Skeletal muscle satellite cell (primary cell): ENCODE measurements at regions not wholly inside any gene's neighbourhood (a gene's known extent, or its start where the extent isn't known, plus 50 kb on each side); places are given as distances from the start of the nearest gene placed in this dataset.
"Not testable (repeated sequence)": the region's sequence is repeated elsewhere in the genome, so short reads cannot be mapped to it uniquely, and the experiment has no call there.

Source experiments
- H3K27me3 ChIP-seq: 2 replicates; pipeline ENCODE4 v1.7.0; 2013; ENCODE audit warnings: low read length; ENCODE audit not compliant: control insufficient read depth, insufficient read depth
- H3K36me3 ChIP-seq: 2 replicates; pipeline ENCODE4 v1.7.0; 2013; ENCODE audit warnings: mild to moderate bottlenecking, control low read depth, low read length; ENCODE audit not compliant: insufficient read depth
- H3K4me1 ChIP-seq: 2 replicates; pipeline ENCODE4 v1.7.0; 2013; ENCODE audit warnings: low read length; ENCODE audit not compliant: control insufficient read depth, insufficient read depth
- H3K4me2 ChIP-seq: 2 replicates; pipeline ENCODE4 v1.7.0; 2013; ENCODE audit warnings: mild to moderate bottlenecking, low read length
- H3K4me3 ChIP-seq: 2 replicates; pipeline ENCODE4 v1.7.0; 2013; ENCODE audit warnings: low read length
- H3K9ac ChIP-seq: 2 replicates; pipeline ENCODE4 v1.7.0; 2013; ENCODE audit warnings: mild to moderate bottlenecking, low read depth, low read length, moderate library complexity
- H3K9me3 ChIP-seq: replicated peaks from 2 replicates; pipeline ENCODE4 v1.7.0; 2013; ENCODE audit warnings: mild to moderate bottlenecking, control low read depth, low read length

DNA sequence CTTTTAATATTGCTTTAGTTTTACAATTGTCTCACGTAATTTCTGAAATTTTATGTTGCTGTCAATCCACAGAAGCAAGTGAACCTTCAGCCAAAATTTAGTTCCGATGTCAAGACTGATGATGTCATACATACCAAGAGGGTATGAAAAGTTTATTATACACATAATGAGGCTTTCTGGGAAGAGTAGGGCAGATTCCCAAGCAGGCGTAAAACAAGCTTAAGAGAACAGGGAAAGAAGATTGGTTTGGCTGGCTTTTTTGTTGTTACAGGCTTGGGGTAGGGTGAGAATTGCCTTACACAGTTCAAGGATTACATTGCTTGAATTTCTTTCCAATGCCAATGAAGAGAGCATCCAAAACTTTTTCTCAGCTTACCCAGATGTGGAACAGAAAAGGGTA, 1962.9 kb upstream of the CDH6 start:
- Histone ChIP-seq H3K4me1 (no peaks in the 10 kb centered on the region), H3K27me3 (no peaks in the 10 kb centered on the region), H3K4me2 (no peak overlapping the region), H3K4me3 (no peak overlapping the region), H3K9ac (no peak overlapping the region), H3K9me3 (peaks cover 3% of the 10 kb centered on the region), H3K36me3 (no peaks in the 10 kb centered on the region)

DNA sequence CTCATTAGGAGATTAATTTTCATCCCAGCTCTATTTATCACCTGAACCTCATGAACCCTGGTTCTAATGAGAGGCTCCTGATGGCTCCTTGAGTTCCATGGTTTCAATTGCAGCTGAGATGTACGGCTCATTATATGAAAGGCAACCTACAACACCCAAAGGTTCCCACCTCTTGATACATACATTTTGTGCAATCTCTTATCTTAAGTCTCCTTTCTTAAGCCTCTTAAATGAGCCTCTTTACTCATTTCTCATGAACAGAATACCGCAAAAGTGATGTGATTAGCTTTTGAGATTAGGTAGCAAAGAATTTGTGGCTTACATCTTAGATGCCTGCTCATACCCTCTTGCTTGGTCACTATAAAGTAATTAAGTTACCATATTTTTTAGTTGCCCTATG, 1964.0 kb upstream of the CDH6 start:
- H3K4me2 ChIP-seq, result no peak overlapping the region
- H3K36me3 ChIP-seq, result no peaks in the 10 kb centered on the region
- H3K4me1 ChIP-seq, result no peaks in the 10 kb centered on the region
- H3K9ac ChIP-seq, result no peak overlapping the region
- H3K27me3 ChIP-seq, result no peaks in the 10 kb centered on the region
- H3K4me3 ChIP-seq, result no peak overlapping the region
- no peaks in the 10 kb centered on the region for H3K9me3 ChIP-seq

DNA sequence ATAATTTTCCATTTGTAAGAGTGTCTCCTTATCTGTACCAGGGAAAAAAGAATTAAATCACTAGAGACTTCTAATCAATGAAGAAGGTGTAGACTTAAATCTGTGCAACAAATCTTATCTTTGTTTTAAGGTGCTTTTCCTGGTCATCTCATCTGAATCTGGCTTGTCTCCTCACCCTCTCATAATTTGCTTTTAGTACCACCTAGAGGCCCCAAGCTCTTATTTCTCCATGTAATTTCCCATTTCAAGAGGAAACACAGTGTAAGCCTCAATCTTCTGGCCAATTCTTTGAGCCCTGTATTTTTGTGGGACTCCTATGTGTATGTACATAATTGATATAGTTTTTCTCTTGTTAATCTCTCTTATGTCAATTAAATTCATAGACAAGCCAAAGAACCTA, 1975.3 kb upstream of the CDH6 start:
- H3K27me3 ChIP-seq, result no peaks in the 10 kb centered on the region
- H3K4me1 ChIP-seq, result no peaks in the 10 kb centered on the region
- no peak overlapping the region for H3K4me3 ChIP-seq
- no peak overlapping the region for H3K4me2 ChIP-seq
- H3K9me3 ChIP-seq, result peaks cover 4% of the 10 kb centered on the region
- no peaks in the 10 kb centered on the region for H3K36me3 ChIP-seq
- no peak overlapping the region for H3K9ac ChIP-seq

DNA sequence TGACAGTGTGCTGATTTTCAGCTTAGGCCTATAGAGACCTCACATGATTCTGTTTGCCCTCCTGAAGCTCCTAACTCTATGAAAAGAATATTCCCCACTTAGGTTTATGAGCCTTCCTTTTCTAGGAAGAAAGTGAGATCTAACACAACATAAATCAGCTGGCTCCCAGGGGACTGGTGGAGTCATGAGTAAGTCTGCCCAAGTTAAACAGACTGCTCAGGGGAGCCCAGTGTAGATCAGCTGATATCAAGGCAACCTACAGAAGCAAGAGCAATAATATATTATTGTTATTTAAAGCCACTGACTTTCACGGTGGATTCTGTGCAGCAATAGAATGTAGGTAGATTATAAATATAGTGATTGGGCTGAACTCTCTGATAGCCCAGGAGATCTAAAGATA, 1978.6 kb upstream of the CDH6 start:
- H3K27me3 ChIP-seq, result no peaks in the 10 kb centered on the region

GRCh38 chr5:29213475-29213874, 1980.0 kb upstream of the CDH6 start:
- Histone ChIP-seq H3K4me3 (no peak overlapping the region), H3K9me3 (no peaks in the 10 kb centered on the region), H3K4me1 (no peaks in the 10 kb centered on the region), H3K9ac (no peak overlapping the region), H3K27me3 (no peaks in the 10 kb centered on the region), H3K36me3 (no peaks in the 10 kb centered on the region), H3K4me2 (no peak overlapping the region)

More for the DNA sequence above, 1978.6 kb upstream of the CDH6 start:
- no peaks in the 10 kb centered on the region for H3K36me3 ChIP-seq
- no peak overlapping the region for H3K9ac ChIP-seq
- H3K4me3 ChIP-seq, result no peak overlapping the region
- H3K4me1 ChIP-seq, result no peaks in the 10 kb centered on the region
- peaks cover 2% of the 10 kb centered on the region for H3K9me3 ChIP-seq
- no peak overlapping the region for H3K4me2 ChIP-seq

GRCh38 chr5:29208024-29208423, 1985.5 kb upstream of the CDH6 start:
- Histone ChIP-seq H3K4me2 (no peak overlapping the region), H3K36me3 (no peaks in the 10 kb centered on the region), H3K9ac (no peak overlapping the region), H3K9me3 (no peaks in the 10 kb centered on the region), H3K4me3 (no peak overlapping the region), H3K27me3 (no peaks in the 10 kb centered on the region), H3K4me1 (no peaks in the 10 kb centered on the region)

GRCh38 chr5:29203049-29203448, 1990.4 kb upstream of the CDH6 start:
- Histone ChIP-seq H3K4me2 (no peak overlapping the region), H3K36me3 (no peaks in the 10 kb centered on the region), H3K9me3 (no peaks in the 10 kb centered on the region), H3K4me3 (no peak overlapping the region), H3K27me3 (no peaks in the 10 kb centered on the region), H3K4me1 (no peaks in the 10 kb centered on the region), H3K9ac (no peak overlapping the region)

DNA sequence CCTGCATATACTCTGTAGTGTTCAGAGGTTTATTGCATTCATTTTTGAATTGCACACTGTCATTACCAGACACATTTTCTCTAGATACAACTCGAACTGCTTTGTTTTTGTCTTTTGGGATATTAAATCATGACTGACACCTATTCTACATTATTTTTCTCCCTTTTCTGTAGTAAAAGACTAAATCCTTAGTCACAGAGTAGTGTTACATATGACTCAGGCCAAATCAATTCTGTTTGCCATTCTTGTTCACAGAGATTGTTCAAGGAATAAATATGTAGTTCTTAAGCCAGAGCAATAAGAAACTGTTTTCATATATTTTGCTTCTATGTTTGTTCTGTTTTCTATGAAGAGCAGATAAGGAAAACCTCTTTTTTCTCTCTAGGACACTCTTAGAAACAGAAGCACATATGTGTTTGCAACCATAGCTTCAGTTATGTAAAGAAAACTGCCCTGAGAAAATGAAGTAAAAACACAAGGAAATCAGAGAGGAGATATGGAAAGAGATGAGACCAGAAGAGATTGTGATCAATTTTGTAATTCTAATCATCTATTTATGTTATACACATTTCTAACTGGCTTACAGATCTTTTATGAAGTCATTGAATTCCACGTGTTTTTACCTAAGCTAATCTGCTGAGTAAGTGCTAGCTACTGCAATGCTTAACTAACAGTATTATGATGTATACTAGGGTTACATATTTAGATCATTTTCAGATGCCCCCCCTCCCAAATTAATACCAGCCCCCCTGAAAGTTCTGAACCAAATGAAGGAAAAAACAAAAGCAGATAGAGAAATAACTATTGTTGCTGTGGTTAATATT, 1995.6 kb upstream of the CDH6 start:
- Histone ChIP-seq H3K4me1 (no peaks in the 10 kb centered on the region), H3K4me2 (no peak overlapping the region), H3K9me3 (no peaks in the 10 kb centered on the region), H3K27me3 (no peaks in the 10 kb centered on the region), H3K4me3 (no peak overlapping the region), H3K9ac (no peak overlapping the region), H3K36me3 (no peaks in the 10 kb centered on the region)

DNA sequence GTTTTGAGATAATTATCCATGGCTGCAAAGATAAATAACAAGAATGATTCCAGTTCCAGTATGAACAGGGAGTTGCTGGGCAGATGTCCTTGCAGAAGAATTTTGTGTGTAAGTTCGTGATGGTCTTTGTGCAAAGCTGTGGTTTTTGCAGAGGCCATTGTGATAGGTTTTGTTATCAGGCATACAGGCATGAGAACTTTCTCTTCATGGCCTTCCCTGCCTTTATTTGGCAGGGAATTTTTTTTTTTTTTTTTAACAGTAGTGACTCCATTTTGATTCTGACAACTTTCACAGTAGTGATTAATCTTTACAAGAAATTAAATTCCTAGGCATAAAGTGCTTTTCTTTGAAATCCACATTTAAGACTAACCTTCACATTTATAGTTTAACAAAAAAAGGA, 1999.5 kb upstream of the CDH6 start:
- Histone ChIP-seq H3K4me1 (no peaks in the 10 kb centered on the region), H3K27me3 (no peaks in the 10 kb centered on the region), H3K36me3 (no peaks in the 10 kb centered on the region), H3K9ac (no peak overlapping the region), H3K4me3 (no peak overlapping the region), H3K9me3 (no peaks in the 10 kb centered on the region), H3K4me2 (no peak overlapping the region)

- H3K4me3 ChIP-seq, H3K27me3 ChIP-seq, H3K9me3 ChIP-seq: not testable (repeated sequence)
Observed at GRCh38 chr5:29191269-29192048, 2002.0 kb upstream of the CDH6 start.

DNA sequence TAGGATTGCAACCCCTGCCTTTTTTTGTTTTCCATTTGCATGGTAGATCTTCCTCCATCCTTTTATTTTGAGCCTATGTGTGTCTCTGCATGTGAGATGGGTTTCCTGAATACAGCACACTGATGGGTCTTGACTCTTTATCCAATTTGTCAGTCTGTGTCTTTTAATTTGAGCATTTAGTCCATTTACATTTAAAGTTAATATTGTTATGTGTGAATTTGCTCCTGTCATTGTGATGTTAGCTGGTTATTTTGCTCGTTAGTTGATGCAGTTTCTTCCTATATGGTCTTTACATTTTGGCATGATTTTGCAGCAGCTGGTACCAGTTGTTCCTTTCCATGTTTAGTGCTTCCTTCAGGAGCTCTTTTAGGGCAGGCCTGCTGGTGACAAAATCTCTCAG, 2003.1 kb upstream of the CDH6 start:
- not testable (repeated sequence) for H3K9ac ChIP-seq, H3K4me1 ChIP-seq, H3K4me3 ChIP-seq, H3K4me2 ChIP-seq, H3K36me3 ChIP-seq, H3K27me3 ChIP-seq, H3K9me3 ChIP-seq

More at GRCh38 chr5:29191269-29192048, 2002.0 kb upstream of the CDH6 start:
- not testable (repeated sequence) for H3K4me1 ChIP-seq, H3K36me3 ChIP-seq, H3K4me2 ChIP-seq, H3K9ac ChIP-seq

- not testable (repeated sequence) for H3K27me3 ChIP-seq, H3K9me3 ChIP-seq, H3K4me1 ChIP-seq, H3K4me3 ChIP-seq, H3K4me2 ChIP-seq, H3K9ac ChIP-seq, H3K36me3 ChIP-seq
Observed at GRCh38 chr5:29186380-29186779, 2007.1 kb upstream of the CDH6 start.
